DOHH2 (cell line): ENCODE measurements at regions not wholly inside any gene's neighbourhood (a gene's known extent, or its start where the extent isn't known, plus 50 kb on each side); places are given as distances from the start of the nearest gene placed in this dataset.

Experiments
- H3F3A ChIP-seq: fragments of 200-600 bp; sonication (generic), shearing (Covaris generic); 2 replicates; pipeline ENCODE4 v1.6.0; 2016; ENCODE audit warnings: antibody characterized with exemption, mild to moderate bottlenecking; ENCODE audit not compliant: control insufficient read depth, insufficient read depth
- H3K27ac ChIP-seq: fragments of 200-600 bp; sonication (generic); 2 replicates; pipeline ENCODE4 v1.5.1; 2014; ENCODE audit warnings: low read depth, mild to moderate bottlenecking, low read length, moderate library complexity
- H3K27me3 ChIP-seq: fragments of 200-600 bp; sonication (generic); 2 replicates; pipeline ENCODE4 v1.6.1; 2014; ENCODE audit warnings: mild to moderate bottlenecking, low read length, mixed read lengths; ENCODE audit not compliant: control insufficient read depth
- H3K36me3 ChIP-seq: fragments of 200-600 bp; sonication (generic); 2 replicates; pipeline ENCODE4 v1.6.1; 2014; ENCODE audit warnings: mild to moderate bottlenecking, low read length, moderate library complexity, mixed read lengths; ENCODE audit not compliant: control insufficient read depth
- H3K4me1 ChIP-seq: fragments of 200-600 bp; sonication (generic); 2 replicates; pipeline ENCODE4 v1.6.1; 2014; ENCODE audit warnings: mild to moderate bottlenecking, low read length, mixed read lengths; ENCODE audit not compliant: control insufficient read depth
- H3K4me2 ChIP-seq: fragments of 200-600 bp; sonication (generic); 2 replicates; pipeline ENCODE4 v1.6.0; 2014; ENCODE audit warnings: mild to moderate bottlenecking, low read length, moderate library complexity
- H3K4me3 ChIP-seq: fragments of 200-600 bp; sonication (generic); 2 replicates; pipeline ENCODE4 v1.5.1; 2014; ENCODE audit warnings: mild to moderate bottlenecking, low read length, mixed read lengths
- H3K79me2 ChIP-seq: fragments of 200-600 bp; sonication (generic); 2 replicates; pipeline ENCODE4 v1.6.1; 2014; ENCODE audit warnings: mild to moderate bottlenecking, low read length, mixed read lengths; ENCODE audit not compliant: control insufficient read depth
- H3K9me2 ChIP-seq: fragments of 200-600 bp; sonication (generic); replicated peaks from 2 replicates; pipeline ENCODE4 v1.6.1; 2014; ENCODE audit warnings: mild to moderate bottlenecking, low read length, mixed read lengths; ENCODE audit not compliant: control insufficient read depth
- H3K9me3 ChIP-seq: fragments of 200-600 bp; sonication (generic); 2 replicates; pipeline ENCODE4 v1.6.1; 2014; ENCODE audit warnings: antibody characterized with exemption, low read length, mixed read lengths; ENCODE audit not compliant: control insufficient read depth, insufficient read depth
- H4K20me1 ChIP-seq: fragments of 200-600 bp; sonication (generic); 2 replicates; pipeline ENCODE4 v1.6.0; 2014; ENCODE audit warnings: low read depth, mild to moderate bottlenecking, antibody characterized with exemption, low read length, moderate library complexity; ENCODE audit not compliant: control insufficient read depth, insufficient read depth
- CTCF ChIP-seq: fragments of 200-600 bp; sonication (generic); IDR thresholded peaks from one replicate; pipeline ENCODE4 v1.5.1; 2014; ENCODE audit warnings: antibody characterized with exemption, mild to moderate bottlenecking, low read depth, low read length; ENCODE audit not compliant: poor library complexity, severe bottlenecking
- EZH2phosphoT487 ChIP-seq: fragments of 200-600 bp; sonication (generic); IDR thresholded peaks from 2 replicates; pipeline ENCODE4 v1.6.1; 2017; ENCODE audit warnings: borderline replicate concordance, mild to moderate bottlenecking, antibody characterized with exemption, low read length, moderate library complexity, mixed read lengths

GRCh38 chr3:66602691-66603090 is 101.9 kb upstream of the LRIG1 start:
- H3K79me2 ChIP-seq: no peaks in the 10 kb centered on the region
- no peaks in the 10 kb centered on the region for H3K36me3 ChIP-seq
- peaks cover 28% of the 10 kb centered on the region for H3K27me3 ChIP-seq
- no peak overlapping the region for H3K27ac ChIP-seq
- TF ChIP-seq CTCF: no peak
- no peak for TF ChIP-seq EZH2phosphoT487
- H3K9me2 ChIP-seq: no peaks in the 10 kb centered on the region
- no peaks in the 10 kb centered on the region for H3F3A ChIP-seq
- H3K4me1 ChIP-seq: no peaks in the 10 kb centered on the region
- no peaks in the 10 kb centered on the region; the same call in 1 of the 2 replicates for H3K9me3 ChIP-seq
- no peak overlapping the region for H3K4me3 ChIP-seq
- no peak overlapping the region for H3K4me2 ChIP-seq
- H4K20me1 ChIP-seq: no peaks in the 10 kb centered on the region

- TF ChIP-seq EZH2phosphoT487 (no peak), CTCF (no peak)
- no peaks in the 10 kb centered on the region; the same call in 1 of the 2 replicates for H3K9me2 ChIP-seq
- H3K4me3 ChIP-seq: no peak overlapping the region
- no peak overlapping the region for H3K27ac ChIP-seq
- no peaks in the 10 kb centered on the region for H4K20me1 ChIP-seq
- H3K79me2 ChIP-seq: no peaks in the 10 kb centered on the region
- no peaks in the 10 kb centered on the region for H3K4me1 ChIP-seq
- no peaks in the 10 kb centered on the region; the same call in 1 of the 2 replicates for H3K9me3 ChIP-seq
- peaks cover 28% of the 10 kb centered on the region for H3K27me3 ChIP-seq
- no peaks in the 10 kb centered on the region for H3K36me3 ChIP-seq
- H3K4me2 ChIP-seq: no peak overlapping the region
- no peaks in the 10 kb centered on the region for H3F3A ChIP-seq
These were observed 102.4 kb upstream of the LRIG1 start for GRCh38 chr3:66603151-66603611.

- H3K4me1 ChIP-seq: no peaks in the 10 kb centered on the region
- no peaks in the 10 kb centered on the region; the same call in 1 of the 2 replicates for H3K9me3 ChIP-seq
- peaks cover 25% of the 10 kb centered on the region for H3K27me3 ChIP-seq
- H3K27ac ChIP-seq: no peak overlapping the region
- no peak overlapping the region for H3K4me2 ChIP-seq
- H3K9me2 ChIP-seq: no peaks in the 10 kb centered on the region; the same call in 1 of the 2 replicates
- H3F3A ChIP-seq: no peaks in the 10 kb centered on the region
- TF ChIP-seq CTCF: no peak
- no peak for TF ChIP-seq EZH2phosphoT487
- no peaks in the 10 kb centered on the region for H3K36me3 ChIP-seq
- no peak overlapping the region for H3K4me3 ChIP-seq
- no peaks in the 10 kb centered on the region for H3K79me2 ChIP-seq
- no peaks in the 10 kb centered on the region for H4K20me1 ChIP-seq
These were observed 103.7 kb upstream of the LRIG1 start for GRCh38 chr3:66604481-66604880.

GRCh38 chr3:66606126-66606525 is 105.3 kb upstream of the LRIG1 start:
- no peak overlapping the region for H3K4me3 ChIP-seq
- no peaks in the 10 kb centered on the region for H3F3A ChIP-seq
- H4K20me1 ChIP-seq: no peaks in the 10 kb centered on the region
- no peak overlapping the region for H3K4me2 ChIP-seq
- no peaks in the 10 kb centered on the region; the same call in 1 of the 2 replicates for H3K9me3 ChIP-seq
- H3K36me3 ChIP-seq: no peaks in the 10 kb centered on the region
- H3K9me2 ChIP-seq: no peaks in the 10 kb centered on the region; the same call in 1 of the 2 replicates
- H3K4me1 ChIP-seq: no peaks in the 10 kb centered on the region
- H3K27ac ChIP-seq: no peak overlapping the region
- H3K27me3 ChIP-seq: peaks cover 12% of the 10 kb centered on the region
- H3K79me2 ChIP-seq: no peaks in the 10 kb centered on the region
- TF ChIP-seq EZH2phosphoT487 (no peak), CTCF (no peak)
